ENCODE measurements at regions not wholly inside any gene's neighbourhood (a gene's known extent, or its start where the extent isn't known, plus 50 kb on each side); places are given as distances from the start of the nearest gene placed in this dataset.

GRCh38 chr2:172198361-172198760, 95.7 kb upstream of the DLX2 start:
- TF ChIP-seq CTCF (IDR thresholded peaks at IDR 0.05) (no peak), RFX5 (IDR thresholded peaks at IDR 0.05; ENCODE audit: low read length) (no peak), RXRA (IDR thresholded peaks at IDR 0.05; ENCODE audit: borderline replicate concordance, low read depth) (no peak), EP300 (IDR thresholded peaks at IDR 0.05; ENCODE audit: borderline replicate concordance in 1 of 2, low read depth in 1 of 2, low read length in 1 of 2) (no peak), ELF1 (IDR thresholded peaks at IDR 0.05) (no peak), REST (IDR thresholded peaks at IDR 0.05; ENCODE audit: low read depth, low read length) (no peak), ZBTB33 (IDR thresholded peaks at IDR 0.05; ENCODE audit: borderline replicate concordance, low read depth) (no peak)
